ENCODE measurements at regions not wholly inside any gene's neighbourhood (a gene's known extent, or its start where the extent isn't known, plus 50 kb on each side); places are given as distances from the start of the nearest gene placed in this dataset.

DNA sequence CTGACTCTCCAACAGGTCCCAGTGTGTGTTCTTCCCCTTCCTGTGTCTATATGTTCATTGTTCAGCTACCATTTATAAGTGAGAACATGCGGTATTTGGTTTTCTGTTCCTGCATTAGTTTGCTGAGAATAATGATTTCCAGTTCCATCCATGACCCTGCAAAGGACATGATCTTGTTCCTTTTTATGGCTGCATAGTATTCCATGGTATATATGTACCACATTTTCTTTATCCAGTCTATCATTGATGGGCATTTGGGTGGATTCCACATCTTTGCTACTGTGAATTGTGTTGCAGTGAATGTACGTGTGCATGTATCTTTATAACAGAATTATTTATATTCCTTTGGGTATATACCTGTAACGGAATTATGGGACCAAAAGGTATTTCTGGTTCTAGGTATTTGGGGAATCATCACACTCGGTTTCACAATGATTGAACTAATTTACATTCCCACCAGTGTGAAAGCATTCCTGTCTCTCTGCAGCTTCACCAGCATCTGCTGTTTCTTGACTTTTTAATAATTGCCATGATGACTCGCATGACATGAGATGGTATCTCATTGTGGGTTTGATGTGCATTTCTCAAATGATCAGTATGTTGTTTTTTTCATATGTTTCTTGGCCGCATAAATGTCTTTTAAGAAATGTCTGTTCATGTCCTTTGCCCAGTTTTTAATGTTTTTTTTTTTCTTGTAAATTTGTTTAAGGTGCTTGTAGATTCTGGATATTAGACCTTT lies 60.2 kb downstream of the LSMEM1 start:
- peak; percentile 82 for TF ChIP-seq ZNF8 (CRISPR knock-in tag; IDR thresholded peaks at IDR 0.05)
- TF ChIP-seq ISL1 (CRISPR knock-in tag; IDR thresholded peaks at IDR 0.05) = no peak
- ATAC-seq = no peak

DNA sequence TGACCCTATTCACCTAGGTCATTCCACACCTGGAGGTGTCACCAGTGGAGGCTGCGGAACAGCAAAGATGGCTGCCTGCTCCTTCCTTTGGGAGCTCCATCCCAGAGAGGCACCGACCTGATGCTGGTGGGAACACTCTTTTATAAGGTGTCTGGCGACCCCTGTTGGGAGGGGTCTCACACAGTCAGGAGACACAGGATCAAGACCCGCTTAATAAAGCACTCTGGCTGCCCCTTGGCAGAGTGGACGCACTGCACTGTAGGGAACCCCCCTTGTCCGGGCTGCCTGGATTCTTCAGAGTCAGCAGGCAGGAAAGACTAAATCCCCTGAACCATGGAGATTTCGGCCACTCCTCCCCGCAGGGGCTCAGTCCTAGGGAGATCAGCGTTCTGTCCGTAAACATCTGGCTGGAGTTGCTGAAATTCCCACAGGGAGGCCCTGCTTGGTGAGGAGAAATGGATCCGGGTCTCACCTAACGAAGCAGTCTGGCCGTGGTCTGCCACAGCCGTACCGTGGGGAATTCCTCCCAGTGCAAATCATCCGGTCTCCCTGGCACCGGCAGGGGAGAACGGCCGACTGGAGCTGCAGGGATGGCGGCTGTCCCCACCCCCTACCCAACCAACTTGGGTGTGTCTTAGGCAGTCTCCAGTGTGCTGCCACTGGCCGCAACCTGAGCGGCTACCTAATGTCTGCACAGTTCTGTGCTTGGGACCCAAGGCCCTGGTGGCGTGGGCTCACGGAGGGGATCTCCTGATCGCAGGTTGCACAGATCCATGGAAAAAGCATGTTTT lies 66.1 kb downstream of the LSMEM1 start:
- TF ChIP-seq, protein P1, sequence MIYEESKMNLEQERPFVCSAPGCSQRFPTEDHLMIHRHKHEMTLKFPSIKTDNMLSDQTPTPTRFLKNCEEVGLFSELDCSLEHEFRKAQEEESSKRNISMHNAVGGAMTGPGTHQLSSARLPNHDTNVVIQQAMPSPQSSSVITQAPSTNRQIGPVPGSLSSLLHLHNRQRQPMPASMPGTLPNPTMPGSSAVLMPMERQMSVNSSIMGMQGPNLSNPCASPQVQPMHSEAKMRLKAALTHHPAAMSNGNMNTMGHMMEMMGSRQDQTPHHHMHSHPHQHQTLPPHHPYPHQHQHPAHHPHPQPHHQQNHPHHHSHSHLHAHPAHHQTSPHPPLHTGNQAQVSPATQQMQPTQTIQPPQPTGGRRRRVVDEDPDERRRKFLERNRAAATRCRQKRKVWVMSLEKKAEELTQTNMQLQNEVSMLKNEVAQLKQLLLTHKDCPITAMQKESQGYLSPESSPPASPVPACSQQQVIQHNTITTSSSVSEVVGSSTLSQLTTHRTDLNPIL (CRISPR knock-in tag; IDR thresholded peaks at IDR 0.05; ENCODE audit: low read depth) = no peak
- no peak for TF ChIP-seq ARNTL (CRISPR knock-in tag; IDR thresholded peaks at IDR 0.05; ENCODE audit: borderline replicate concordance, low read depth)
- TF ChIP-seq, protein P2, sequence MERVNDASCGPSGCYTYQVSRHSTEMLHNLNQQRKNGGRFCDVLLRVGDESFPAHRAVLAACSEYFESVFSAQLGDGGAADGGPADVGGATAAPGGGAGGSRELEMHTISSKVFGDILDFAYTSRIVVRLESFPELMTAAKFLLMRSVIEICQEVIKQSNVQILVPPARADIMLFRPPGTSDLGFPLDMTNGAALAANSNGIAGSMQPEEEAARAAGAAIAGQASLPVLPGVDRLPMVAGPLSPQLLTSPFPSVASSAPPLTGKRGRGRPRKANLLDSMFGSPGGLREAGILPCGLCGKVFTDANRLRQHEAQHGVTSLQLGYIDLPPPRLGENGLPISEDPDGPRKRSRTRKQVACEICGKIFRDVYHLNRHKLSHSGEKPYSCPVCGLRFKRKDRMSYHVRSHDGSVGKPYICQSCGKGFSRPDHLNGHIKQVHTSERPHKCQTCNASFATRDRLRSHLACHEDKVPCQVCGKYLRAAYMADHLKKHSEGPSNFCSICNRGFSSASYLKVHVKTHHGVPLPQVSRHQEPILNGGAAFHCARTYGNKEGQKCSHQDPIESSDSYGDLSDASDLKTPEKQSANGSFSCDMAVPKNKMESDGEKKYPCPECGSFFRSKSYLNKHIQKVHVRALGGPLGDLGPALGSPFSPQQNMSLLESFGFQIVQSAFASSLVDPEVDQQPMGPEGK (CRISPR knock-in tag; IDR thresholded peaks at IDR 0.05; ENCODE audit: borderline replicate concordance) = no peak
- TF ChIP-seq, protein P3, sequence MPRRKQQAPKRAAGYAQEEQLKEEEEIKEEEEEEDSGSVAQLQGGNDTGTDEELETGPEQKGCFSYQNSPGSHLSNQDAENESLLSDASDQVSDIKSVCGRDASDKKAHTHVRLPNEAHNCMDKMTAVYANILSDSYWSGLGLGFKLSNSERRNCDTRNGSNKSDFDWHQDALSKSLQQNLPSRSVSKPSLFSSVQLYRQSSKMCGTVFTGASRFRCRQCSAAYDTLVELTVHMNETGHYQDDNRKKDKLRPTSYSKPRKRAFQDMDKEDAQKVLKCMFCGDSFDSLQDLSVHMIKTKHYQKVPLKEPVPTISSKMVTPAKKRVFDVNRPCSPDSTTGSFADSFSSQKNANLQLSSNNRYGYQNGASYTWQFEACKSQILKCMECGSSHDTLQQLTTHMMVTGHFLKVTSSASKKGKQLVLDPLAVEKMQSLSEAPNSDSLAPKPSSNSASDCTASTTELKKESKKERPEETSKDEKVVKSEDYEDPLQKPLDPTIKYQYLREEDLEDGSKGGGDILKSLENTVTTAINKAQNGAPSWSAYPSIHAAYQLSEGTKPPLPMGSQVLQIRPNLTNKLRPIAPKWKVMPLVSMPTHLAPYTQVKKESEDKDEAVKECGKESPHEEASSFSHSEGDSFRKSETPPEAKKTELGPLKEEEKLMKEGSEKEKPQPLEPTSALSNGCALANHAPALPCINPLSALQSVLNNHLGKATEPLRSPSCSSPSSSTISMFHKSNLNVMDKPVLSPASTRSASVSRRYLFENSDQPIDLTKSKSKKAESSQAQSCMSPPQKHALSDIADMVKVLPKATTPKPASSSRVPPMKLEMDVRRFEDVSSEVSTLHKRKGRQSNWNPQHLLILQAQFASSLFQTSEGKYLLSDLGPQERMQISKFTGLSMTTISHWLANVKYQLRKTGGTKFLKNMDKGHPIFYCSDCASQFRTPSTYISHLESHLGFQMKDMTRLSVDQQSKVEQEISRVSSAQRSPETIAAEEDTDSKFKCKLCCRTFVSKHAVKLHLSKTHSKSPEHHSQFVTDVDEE (CRISPR knock-in tag; IDR thresholded peaks at IDR 0.05) = no peak
- ATAC-seq = peak; percentile 52; the same call in 2 of the 3 replicates

DNA sequence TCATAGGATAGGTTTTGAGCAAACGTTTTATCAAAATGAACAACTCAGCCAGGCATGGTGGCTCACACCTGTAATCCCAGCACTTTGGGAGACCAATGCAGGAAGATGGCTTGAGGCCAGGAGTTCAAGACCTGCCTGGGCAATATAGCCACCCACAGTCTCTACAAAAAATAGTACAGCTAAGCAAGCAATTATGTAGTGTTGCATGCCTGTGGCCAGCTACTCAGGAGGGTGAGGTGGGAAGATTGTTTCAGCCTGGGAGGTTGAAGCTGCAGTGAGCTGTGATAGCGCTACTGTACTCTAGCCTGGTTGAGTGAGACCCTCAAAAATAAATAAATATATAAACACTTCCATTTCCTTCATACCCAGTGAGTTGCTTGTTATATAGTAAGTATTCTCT lies 67.1 kb downstream of the LSMEM1 start:
- no peak for ATAC-seq
- TF ChIP-seq ZNF565 (CRISPR knock-in tag; conservative IDR thresholded peaks at IDR 0.05; ENCODE audit: low read depth) = no peak
- TF ChIP-seq SNAI2 (CRISPR knock-in tag; IDR thresholded peaks at IDR 0.05) = no peak
- no peak for TF ChIP-seq ZNF8 (CRISPR knock-in tag; IDR thresholded peaks at IDR 0.05)
- TF ChIP-seq ZFP3 (CRISPR knock-in tag; IDR thresholded peaks at IDR 0.05) = no peak
- TF ChIP-seq PPARA (CRISPR knock-in tag; IDR thresholded peaks at IDR 0.05; ENCODE audit: borderline replicate concordance) = no peak
- no peak for TF ChIP-seq OSR1 (CRISPR knock-in tag; IDR thresholded peaks at IDR 0.05)
- TF ChIP-seq ISL1 (CRISPR knock-in tag; IDR thresholded peaks at IDR 0.05) = no peak
- no peak for TF ChIP-seq TOX (CRISPR knock-in tag; IDR thresholded peaks at IDR 0.05; ENCODE audit: borderline replicate concordance)
- no peak for TF ChIP-seq ARNTL (CRISPR knock-in tag; IDR thresholded peaks at IDR 0.05; ENCODE audit: borderline replicate concordance, low read depth)
- TF ChIP-seq, protein P2 (CRISPR knock-in tag; IDR thresholded peaks at IDR 0.05; ENCODE audit: borderline replicate concordance) = no peak
- TF ChIP-seq, protein P4, sequence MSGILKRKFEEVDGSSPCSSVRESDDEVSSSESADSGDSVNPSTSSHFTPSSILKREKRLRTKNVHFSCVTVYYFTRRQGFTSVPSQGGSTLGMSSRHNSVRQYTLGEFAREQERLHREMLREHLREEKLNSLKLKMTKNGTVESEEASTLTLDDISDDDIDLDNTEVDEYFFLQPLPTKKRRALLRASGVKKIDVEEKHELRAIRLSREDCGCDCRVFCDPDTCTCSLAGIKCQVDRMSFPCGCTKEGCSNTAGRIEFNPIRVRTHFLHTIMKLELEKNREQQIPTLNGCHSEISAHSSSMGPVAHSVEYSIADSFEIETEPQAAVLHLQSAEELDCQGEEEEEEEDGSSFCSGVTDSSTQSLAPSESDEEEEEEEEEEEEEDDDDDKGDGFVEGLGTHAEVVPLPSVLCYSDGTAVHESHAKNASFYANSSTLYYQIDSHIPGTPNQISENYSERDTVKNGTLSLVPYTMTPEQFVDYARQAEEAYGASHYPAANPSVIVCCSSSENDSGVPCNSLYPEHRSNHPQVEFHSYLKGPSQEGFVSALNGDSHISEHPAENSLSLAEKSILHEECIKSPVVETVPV (CRISPR knock-in tag; IDR thresholded peaks at IDR 0.05) = no peak
- TF ChIP-seq, protein P5, sequence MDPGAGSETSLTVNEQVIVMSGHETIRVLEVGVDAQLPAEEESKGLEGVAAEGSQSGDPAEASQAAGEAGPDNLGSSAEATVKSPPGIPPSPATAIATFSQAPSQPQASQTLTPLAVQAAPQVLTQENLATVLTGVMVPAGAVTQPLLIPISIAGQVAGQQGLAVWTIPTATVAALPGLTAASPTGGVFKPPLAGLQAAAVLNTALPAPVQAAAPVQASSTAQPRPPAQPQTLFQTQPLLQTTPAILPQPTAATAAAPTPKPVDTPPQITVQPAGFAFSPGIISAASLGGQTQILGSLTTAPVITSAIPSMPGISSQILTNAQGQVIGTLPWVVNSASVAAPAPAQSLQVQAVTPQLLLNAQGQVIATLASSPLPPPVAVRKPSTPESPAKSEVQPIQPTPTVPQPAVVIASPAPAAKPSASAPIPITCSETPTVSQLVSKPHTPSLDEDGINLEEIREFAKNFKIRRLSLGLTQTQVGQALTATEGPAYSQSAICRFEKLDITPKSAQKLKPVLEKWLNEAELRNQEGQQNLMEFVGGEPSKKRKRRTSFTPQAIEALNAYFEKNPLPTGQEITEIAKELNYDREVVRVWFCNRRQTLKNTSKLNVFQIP (CRISPR knock-in tag; IDR thresholded peaks at IDR 0.05; ENCODE audit: borderline replicate concordance, low read depth) = no peak
- TF ChIP-seq RARB (CRISPR knock-in tag; IDR thresholded peaks at IDR 0.05) = no peak
- TF ChIP-seq ZC3H10 (CRISPR knock-in tag; IDR thresholded peaks at IDR 0.05) = no peak
- no peak for TF ChIP-seq ZFP30 (CRISPR knock-in tag; IDR thresholded peaks at IDR 0.05)
- TF ChIP-seq, protein P3 (CRISPR knock-in tag; IDR thresholded peaks at IDR 0.05) = no peak
- TF ChIP-seq GLIS3 (CRISPR knock-in tag; IDR thresholded peaks at IDR 0.05) = no peak
- no peak for TF ChIP-seq TCF4 (CRISPR knock-in tag; IDR thresholded peaks at IDR 0.05; ENCODE audit: borderline replicate concordance)
- TF ChIP-seq, protein P1 (CRISPR knock-in tag; IDR thresholded peaks at IDR 0.05; ENCODE audit: low read depth) = no peak

All from SK-N-SH treated with all-trans-retinoic acid at 6 μM for 48 hours (cell line).